IgD-negative memory B cell (primary cell): ENCODE measurements at regions not wholly inside any gene's neighbourhood (a gene's known extent, or its start where the extent isn't known, plus 50 kb on each side); places are given as distances from the start of the nearest gene placed in this dataset.

Source experiments
- H3K27ac Mint-ChIP-seq, 3 donors: one replicate each; pipeline ENCODE4 v1.8.0; 2020 to 2022; ENCODE audit warnings: mild to moderate bottlenecking in 3 of 3, mixed read lengths in 3 of 3, moderate library complexity in 1 of 3
- H3K27me3 Mint-ChIP-seq: one replicate; pipeline ENCODE4 v1.8.0; 2021; ENCODE audit warnings: mixed read lengths
- H3K36me3 Mint-ChIP-seq: one replicate; pipeline ENCODE4 v1.8.0; 2020; ENCODE audit warnings: mild to moderate bottlenecking, mixed read lengths
- H3K4me1 Mint-ChIP-seq, 3 donors: one replicate each; pipeline ENCODE4 v1.8.0; 2020 to 2022; ENCODE audit warnings: mixed read lengths in 3 of 3, mild to moderate bottlenecking in 1 of 3
- H3K4me3 Mint-ChIP-seq, 4 donors: one replicate each; pipeline ENCODE4 v1.8.0; 2020 to 2022; ENCODE audit warnings: mild to moderate bottlenecking in 4 of 4, mixed read lengths in 4 of 4, moderate library complexity in 3 of 4
- H3K9me3 Mint-ChIP-seq, 3 donors: one replicate each; pipeline ENCODE4 v1.8.0; 2020 to 2021; ENCODE audit warnings: mixed read lengths in 3 of 3, mild to moderate bottlenecking in 1 of 3

DNA sequence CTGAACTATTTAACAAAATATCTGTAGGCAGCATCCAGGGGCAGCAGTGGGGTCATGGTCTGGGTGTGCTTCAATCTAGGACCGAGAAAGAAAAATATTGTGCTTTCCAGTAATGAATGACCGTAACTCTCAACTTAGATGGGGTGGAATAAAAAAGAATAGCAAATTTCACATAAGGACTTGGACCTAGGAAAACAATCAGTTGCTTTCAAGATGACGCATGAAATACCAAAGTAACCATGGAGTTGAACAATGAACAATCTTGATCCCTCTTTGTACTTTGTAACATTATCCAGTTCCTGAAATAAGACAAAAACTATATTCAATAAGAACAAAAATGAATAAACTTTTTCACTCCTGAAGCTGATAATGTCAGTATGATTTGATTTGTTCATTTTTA, 167.1 kb downstream of the C7orf25 start:
- no peak overlapping the region for H3K27ac Mint-ChIP-seq
- H3K4me3 Mint-ChIP-seq, result no peak overlapping the region
- H3K9me3 Mint-ChIP-seq, result peaks cover 0 to 6% (median 1%) of the 10 kb centered on the region in 3 donors
- H3K36me3 Mint-ChIP-seq, result no peaks in the 10 kb centered on the region
- H3K27me3 Mint-ChIP-seq, result no peaks in the 10 kb centered on the region
- no peaks in the 10 kb centered on the region for H3K4me1 Mint-ChIP-seq

DNA sequence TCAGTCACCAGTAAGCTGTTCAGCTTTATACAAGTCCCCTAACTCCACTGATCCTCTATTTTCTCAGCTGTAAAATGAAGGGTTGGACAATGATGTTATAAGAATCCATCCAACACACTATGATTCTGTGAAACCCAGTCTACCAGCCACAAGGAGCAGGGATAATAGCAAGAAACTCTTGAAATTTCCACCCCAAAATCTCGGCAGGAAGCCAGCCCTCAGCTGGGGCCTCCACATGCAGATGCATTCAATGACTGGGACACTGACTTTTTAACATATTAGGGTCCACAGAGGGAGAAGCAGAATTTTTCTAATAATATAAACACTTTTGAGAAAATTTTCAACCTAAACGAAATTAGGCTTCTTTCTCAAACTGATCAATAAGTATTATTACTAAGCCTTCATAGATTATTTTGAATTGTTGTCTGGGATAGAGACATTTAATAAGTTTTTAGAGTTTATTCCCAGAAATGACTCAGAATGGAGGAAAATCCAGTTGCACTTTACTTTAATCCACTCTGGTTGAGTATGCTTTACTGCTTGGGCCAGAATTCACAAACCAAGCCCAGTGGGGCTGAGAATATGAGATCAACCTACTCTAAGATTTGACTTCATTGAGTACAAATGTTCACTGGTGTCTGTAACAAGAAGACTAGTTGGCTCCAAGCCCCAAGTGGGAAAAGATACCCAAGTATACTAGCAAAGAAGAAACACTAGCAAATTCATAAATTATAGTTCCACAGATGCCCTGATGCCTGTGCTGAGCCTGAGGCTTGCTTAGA, 168.6 kb downstream of the C7orf25 start:
- H3K27me3 Mint-ChIP-seq, result no peaks in the 10 kb centered on the region
- no peaks in the 10 kb centered on the region for H3K4me1 Mint-ChIP-seq
- peaks cover 0 to 5% (median 3%) of the 10 kb centered on the region in 3 donors for H3K9me3 Mint-ChIP-seq
- no peak overlapping the region for H3K4me3 Mint-ChIP-seq
- no peaks in the 10 kb centered on the region for H3K36me3 Mint-ChIP-seq
- no peak overlapping the region for H3K27ac Mint-ChIP-seq

- no peaks in the 10 kb centered on the region for H3K4me1 Mint-ChIP-seq
- no peak overlapping the region for H3K27ac Mint-ChIP-seq
- peaks cover 0 to 8% (median 3%) of the 10 kb centered on the region in 3 donors for H3K9me3 Mint-ChIP-seq
- no peaks in the 10 kb centered on the region for H3K27me3 Mint-ChIP-seq
- H3K4me3 Mint-ChIP-seq, result no peak overlapping the region
- no peaks in the 10 kb centered on the region for H3K36me3 Mint-ChIP-seq
Measured at GRCh38 chr7:42742318-42742717, 169.6 kb downstream of the C7orf25 start.

DNA sequence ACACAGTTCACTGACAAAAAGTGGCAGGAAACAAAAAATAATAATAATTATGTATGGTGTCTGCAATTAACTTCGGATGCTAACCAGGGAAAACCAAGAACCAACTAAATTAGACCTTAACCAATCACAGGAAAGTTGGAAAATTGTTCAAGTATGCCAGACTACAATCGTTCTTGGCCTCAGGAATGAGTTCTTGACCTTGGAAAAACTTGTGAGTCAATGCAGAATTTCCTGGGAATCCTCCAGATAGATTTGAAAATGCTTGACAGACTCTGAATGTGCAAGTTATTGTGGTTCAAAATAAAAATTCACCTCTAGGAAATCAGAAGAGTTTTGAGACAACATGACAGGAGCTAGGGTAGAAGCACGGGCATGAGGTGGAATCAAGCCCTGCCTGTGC, 171.5 kb downstream of the C7orf25 start:
- no peaks in the 10 kb centered on the region for H3K36me3 Mint-ChIP-seq
- H3K27ac Mint-ChIP-seq, result no peak overlapping the region
- peaks cover 0 to 8% (median 3%) of the 10 kb centered on the region in 3 donors for H3K9me3 Mint-ChIP-seq
- H3K27me3 Mint-ChIP-seq, result no peaks in the 10 kb centered on the region
- no peaks in the 10 kb centered on the region for H3K4me1 Mint-ChIP-seq
- no peak overlapping the region for H3K4me3 Mint-ChIP-seq

- H3K36me3 Mint-ChIP-seq, result no peaks in the 10 kb centered on the region
- no peak overlapping the region for H3K27ac Mint-ChIP-seq
- H3K4me3 Mint-ChIP-seq, result no peak overlapping the region
- H3K27me3 Mint-ChIP-seq, result no peaks in the 10 kb centered on the region
- H3K4me1 Mint-ChIP-seq, result no peaks in the 10 kb centered on the region
- H3K9me3 Mint-ChIP-seq, result peaks cover 0 to 8% (median 2%) of the 10 kb centered on the region in 3 donors
Measured at GRCh38 chr7:42739638-42740037, 172.2 kb downstream of the C7orf25 start.

GRCh38 chr7:42736931-42737330, 174.9 kb downstream of the C7orf25 start:
- Mint-ChIP-seq H3K36me3 (no peaks in the 10 kb centered on the region), H3K4me3 (no peak overlapping the region), H3K4me1 (no peaks in the 10 kb centered on the region), H3K27ac (no peak overlapping the region), H3K9me3 (peaks cover 2 to 8% (median 2%) of the 10 kb centered on the region in 3 donors), H3K27me3 (no peaks in the 10 kb centered on the region)

DNA sequence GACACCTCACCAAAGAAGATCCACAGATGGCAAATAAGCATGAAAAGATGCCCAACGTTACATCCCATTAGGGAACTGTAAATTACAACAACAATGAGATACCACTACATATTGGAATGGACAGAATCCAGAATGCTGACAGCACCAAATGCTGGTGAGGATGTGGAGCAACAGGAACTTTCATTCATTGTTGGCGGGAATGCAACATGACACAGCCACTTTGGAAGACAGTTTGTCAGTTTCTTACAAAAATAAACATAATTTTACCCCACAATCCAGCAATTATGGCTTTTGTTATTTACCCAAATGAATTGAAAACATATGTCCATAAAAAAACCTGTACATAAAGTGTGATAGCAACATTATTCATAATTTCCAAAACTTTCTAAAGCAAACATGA, 176.8 kb downstream of the C7orf25 start:
- Mint-ChIP-seq H3K9me3 (peaks cover 2 to 8% (median 2%) of the 10 kb centered on the region in 3 donors), H3K27me3 (no peaks in the 10 kb centered on the region), H3K4me1 (no peaks in the 10 kb centered on the region), H3K27ac (no peak overlapping the region), H3K36me3 (no peaks in the 10 kb centered on the region), H3K4me3 (no peak overlapping the region)

DNA sequence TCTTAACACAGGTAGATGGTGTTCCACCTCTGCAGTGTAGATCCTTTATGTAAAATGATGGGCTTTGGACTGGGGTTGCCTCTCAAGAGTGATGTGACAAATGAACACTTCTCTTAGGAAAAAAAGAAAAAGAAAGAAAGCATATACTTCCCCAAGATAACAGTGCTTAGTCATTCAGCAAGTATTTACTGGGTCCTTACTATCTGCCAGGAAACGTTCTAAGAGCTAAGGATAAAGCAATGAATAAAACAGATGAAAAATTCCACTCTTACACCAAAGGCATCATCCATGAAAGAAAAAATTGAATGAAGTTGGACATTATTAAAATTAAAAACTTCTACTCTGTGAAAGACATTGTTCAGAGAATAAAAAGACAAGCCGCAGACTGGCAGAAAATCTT, 177.3 kb downstream of the C7orf25 start:
- H3K27ac Mint-ChIP-seq, result peak overlapping the region in 1 of 3 donors; percentile 27
- H3K4me1 Mint-ChIP-seq, result no peaks in the 10 kb centered on the region
- no peaks in the 10 kb centered on the region for H3K27me3 Mint-ChIP-seq
- H3K9me3 Mint-ChIP-seq, result peaks cover 2 to 8% (median 2%) of the 10 kb centered on the region in 3 donors
- H3K4me3 Mint-ChIP-seq, result no peak overlapping the region
- no peaks in the 10 kb centered on the region for H3K36me3 Mint-ChIP-seq

DNA sequence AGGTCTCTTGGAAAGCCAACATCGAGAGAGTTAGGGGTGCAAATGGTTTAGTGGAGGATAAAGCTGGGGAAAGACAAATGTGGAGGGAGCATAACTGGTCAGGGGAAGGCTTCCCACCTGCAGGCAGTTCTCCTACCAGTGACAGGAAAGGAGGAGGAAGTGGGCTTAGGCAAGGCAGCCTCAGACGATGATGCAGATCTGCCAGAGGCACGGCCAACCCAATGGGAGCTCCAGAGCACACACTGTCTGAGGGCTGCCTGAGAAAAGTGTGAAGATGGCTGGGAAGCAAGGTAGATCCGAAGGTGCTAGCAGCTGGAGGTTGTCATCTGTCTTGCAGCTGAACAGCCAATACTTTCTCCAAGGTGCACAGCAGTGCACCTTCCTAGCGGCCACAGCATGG, 178.8 kb downstream of the C7orf25 start:
- Mint-ChIP-seq H3K36me3 (no peaks in the 10 kb centered on the region), H3K27me3 (no peaks in the 10 kb centered on the region), H3K27ac (peak overlapping the region in 1 of 3 donors; percentile 63), H3K4me1 (no peaks in the 10 kb centered on the region), H3K9me3 (peaks cover 0 to 3% (median 2%) of the 10 kb centered on the region in 3 donors), H3K4me3 (no peak overlapping the region)

DNA sequence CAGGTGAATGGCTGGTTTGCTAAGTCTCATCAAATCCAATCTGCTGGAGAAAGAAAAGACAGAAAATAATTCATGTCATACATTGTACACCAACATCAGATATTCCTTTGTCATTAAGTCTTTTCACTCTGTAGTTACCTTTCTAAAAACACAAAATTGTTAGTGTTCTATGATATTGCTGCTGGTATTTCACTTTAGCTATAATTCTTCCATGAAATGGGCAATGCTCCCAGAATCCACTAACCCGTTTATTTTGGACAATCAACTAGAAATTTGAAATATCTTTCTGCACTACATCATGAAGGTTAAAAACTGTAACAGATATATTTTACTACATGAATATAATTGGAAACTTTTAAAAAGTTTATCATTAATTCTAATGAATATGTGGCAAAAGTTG, 181.3 kb downstream of the C7orf25 start:
- Mint-ChIP-seq H3K4me1 (no peaks in the 10 kb centered on the region), H3K4me3 (no peak overlapping the region), H3K27me3 (no peaks in the 10 kb centered on the region), H3K36me3 (no peaks in the 10 kb centered on the region), H3K27ac (no peak overlapping the region), H3K9me3 (peaks cover 0 to 2% (median 0%) of the 10 kb centered on the region in 3 donors)

GRCh38 chr7:42729053-42729765, 182.7 kb downstream of the C7orf25 start:
- Mint-ChIP-seq H3K4me3 (no peak overlapping the region), H3K27ac (no peak overlapping the region)

DNA sequence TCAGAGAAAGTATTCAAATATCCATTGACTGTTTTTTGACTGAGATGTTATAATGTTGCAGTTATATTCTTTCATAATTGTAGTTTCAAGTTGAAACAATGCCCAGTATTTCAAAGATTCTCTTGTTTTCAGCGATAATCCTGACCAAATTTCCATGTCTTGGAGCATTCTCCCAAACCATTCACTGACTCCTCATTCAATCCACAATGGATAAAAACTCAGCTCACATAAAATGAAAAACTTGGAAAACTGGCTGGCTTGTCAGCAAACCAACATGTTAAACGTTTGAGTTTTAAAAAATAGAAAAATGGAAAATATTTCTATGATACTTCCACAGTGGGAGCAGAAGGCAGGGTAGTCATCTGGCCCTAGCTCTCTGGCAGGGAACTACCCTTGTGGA, 184.4 kb downstream of the C7orf25 start:
- Mint-ChIP-seq H3K27me3 (no peaks in the 10 kb centered on the region), H3K36me3 (no peaks in the 10 kb centered on the region), H3K9me3 (no peaks in the 10 kb centered on the region), H3K27ac (no peak overlapping the region), H3K4me3 (no peak overlapping the region), H3K4me1 (no peaks in the 10 kb centered on the region)

More at GRCh38 chr7:42729053-42729765, 182.7 kb downstream of the C7orf25 start:
- Mint-ChIP-seq H3K27me3 (no peaks in the 10 kb centered on the region), H3K9me3 (no peaks in the 10 kb centered on the region), H3K36me3 (no peaks in the 10 kb centered on the region), H3K4me1 (no peaks in the 10 kb centered on the region)

DNA sequence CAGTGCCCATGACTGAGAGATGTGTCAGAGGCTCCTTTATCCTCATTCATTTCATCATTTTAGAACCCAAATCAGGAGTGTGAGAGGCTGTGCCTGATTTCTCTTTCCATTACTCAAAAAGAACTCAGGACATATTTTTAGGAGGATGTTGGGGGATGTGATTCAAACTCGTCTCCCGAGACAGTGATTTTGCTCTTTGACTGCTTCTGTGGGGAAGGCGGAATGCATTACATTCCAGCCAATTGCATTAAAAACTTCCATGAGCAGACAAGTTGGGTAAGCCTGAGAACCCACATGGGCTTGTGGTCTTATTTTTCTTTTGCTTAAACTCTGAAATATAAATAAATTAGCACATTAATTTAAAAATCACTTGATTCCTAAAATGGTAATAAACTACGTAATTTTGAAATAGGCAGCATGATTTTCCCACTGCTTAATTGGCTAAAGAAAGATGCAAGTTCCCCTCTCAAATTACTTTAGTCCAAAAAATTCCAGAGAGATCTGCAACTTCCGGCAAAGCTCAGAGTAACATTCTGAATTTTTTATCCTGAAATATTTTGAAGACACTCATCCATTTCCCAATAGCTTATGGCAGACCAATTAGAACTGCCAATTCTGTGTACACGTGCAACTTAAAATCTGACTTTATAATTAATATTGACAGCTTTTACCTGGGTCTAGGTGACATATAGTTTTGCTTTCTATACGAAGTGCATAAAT, 185.6 kb downstream of the C7orf25 start:
- Mint-ChIP-seq H3K36me3 (no peaks in the 10 kb centered on the region), H3K4me3 (no peak overlapping the region), H3K27ac (no peak overlapping the region), H3K4me1 (no peaks in the 10 kb centered on the region), H3K27me3 (no peaks in the 10 kb centered on the region), H3K9me3 (no peaks in the 10 kb centered on the region)

DNA sequence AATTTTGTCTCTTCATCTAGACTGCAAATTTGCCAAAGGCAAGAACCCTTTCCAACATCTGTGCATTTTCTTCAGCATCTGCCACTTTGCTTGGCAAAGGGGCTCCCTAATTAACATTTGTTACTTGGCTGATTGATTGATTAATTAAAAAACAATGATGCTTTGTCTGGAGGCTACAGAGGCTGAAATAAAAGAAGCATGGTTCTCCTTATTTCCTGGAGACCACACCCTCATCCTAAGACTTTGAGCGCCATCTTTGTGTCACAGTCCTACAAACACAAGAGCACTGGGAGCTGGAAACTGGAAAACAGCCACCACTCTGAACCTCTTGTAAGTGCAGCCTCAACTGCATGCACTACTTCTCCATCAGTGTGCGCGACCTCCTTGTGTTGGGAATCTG, 189.2 kb downstream of the C7orf25 start:
- Mint-ChIP-seq H3K27me3 (no peaks in the 10 kb centered on the region), H3K4me1 (peaks cover 0 to 2% (median 0%) of the 10 kb centered on the region in 3 donors), H3K9me3 (peaks cover 0 to 3% (median 1%) of the 10 kb centered on the region in 3 donors), H3K36me3 (no peaks in the 10 kb centered on the region), H3K4me3 (no peak overlapping the region), H3K27ac (no peak overlapping the region)

- H3K36me3 Mint-ChIP-seq, result no peaks in the 10 kb centered on the region
- peaks cover 0 to 2% (median 0%) of the 10 kb centered on the region in 3 donors for H3K4me1 Mint-ChIP-seq
- no peaks in the 10 kb centered on the region for H3K27me3 Mint-ChIP-seq
- peaks cover 2 to 6% (median 3%) of the 10 kb centered on the region in 3 donors for H3K9me3 Mint-ChIP-seq
- H3K4me3 Mint-ChIP-seq, result no peak overlapping the region
- H3K27ac Mint-ChIP-seq, result no peak overlapping the region
Measured at GRCh38 chr7:42722198-42722597, 189.7 kb downstream of the C7orf25 start.
